NCI-H226 (cell line): ENCODE measurements at regions not wholly inside any gene's neighbourhood (a gene's known extent, or its start where the extent isn't known, plus 50 kb on each side); places are given as distances from the start of the nearest gene placed in this dataset.
"Not testable (repeated sequence)": the region's sequence is repeated elsewhere in the genome, so short reads cannot be mapped to it uniquely, and the experiment has no call there.

ENCODE experiments used
- DNase-seq: peaks from one replicate; pipeline ENCODE4 v3.0.0-alpha.2; 2015

DNA sequence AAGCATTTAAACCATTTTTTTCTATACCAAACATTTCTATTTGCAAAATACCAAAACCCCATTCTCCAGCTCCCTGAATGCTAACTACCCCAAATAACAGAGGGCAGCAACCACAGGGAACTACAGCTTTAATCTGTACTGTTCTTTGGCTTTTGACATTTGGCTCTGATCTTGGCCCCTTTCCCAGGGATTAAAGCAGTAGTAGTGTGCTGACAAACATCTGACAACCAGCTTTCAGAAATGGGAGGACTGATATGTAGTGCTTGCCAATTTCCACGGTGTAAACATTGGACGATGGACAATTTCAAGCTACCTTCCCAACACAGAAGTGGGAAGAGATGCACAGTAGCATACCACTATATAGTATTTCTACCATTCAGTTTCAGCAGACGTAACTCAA lies 88.4 kb upstream of the TEAD1 start:
- DNase-seq, result no peak

DNA sequence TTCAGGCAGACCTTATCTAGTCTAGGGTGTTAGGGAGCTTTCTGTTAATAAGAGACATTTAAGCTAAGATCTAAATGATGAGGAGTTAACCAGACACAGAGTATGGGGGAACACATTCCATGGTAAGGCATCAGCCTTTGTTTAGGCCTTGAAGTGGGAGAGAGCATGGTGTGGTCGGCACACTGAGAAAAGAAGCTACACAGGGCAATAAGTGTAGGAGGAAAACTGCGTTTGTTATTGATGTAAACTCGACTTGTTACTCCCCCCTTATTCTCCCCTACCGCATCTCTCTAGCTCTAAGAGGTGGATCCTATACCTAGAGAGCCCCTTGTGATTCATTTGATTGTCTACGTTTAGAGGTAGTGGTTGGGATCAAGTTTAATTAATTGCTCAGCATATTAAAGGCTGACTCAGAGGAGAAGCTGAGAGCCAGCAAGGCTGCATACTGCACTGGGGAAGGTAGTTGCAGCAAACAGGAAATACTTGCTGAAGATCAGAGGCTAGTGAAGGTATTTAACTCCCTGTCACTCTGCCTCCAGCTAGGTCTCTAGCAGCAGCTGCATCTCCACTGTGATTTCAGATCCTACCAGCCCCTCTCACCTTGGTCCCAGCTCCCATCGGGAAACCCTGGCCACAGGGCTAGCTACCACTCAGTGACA lies 86.8 kb upstream of the TEAD1 start:
- peak; percentile 64 for DNase-seq

DNA sequence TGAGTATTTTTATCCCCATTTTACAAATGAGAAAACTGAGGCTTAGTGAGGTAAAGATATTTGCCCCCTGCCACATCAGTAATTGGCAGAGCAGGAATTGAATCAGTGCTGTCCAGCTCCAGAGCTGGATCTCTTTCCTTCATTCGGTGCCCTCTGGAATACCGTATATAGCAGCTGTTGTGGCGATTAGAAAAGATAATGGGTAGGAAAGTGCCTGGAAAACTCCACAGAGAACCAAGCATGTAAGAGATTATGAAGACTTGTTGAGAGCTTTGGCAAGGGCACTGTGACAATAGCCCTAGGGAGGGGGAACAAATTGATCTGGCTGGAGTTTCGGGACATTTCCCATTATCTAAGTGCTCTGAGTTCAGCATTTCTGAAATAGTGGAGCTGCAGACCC lies 82.5 kb upstream of the TEAD1 start:
- no peak for DNase-seq

DNA sequence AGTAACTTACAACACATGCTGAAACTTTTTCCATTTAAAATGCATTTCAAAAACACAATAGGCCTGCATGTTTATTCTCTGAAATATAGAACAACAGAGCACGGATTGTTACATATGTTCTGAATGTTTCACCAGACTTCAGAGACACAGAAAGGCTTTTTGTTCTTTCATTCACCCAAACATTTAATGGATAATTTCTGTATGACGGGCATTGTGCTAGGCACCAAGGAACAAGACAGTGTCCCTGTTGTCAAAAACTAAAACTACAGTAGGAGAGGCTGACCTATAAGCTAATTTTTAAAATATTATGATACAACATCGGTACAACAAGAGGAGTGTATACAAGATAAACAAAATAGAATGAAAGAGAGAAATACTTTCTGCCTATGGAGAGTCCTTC lies 81.9 kb upstream of the TEAD1 start:
- no peak for DNase-seq

DNA sequence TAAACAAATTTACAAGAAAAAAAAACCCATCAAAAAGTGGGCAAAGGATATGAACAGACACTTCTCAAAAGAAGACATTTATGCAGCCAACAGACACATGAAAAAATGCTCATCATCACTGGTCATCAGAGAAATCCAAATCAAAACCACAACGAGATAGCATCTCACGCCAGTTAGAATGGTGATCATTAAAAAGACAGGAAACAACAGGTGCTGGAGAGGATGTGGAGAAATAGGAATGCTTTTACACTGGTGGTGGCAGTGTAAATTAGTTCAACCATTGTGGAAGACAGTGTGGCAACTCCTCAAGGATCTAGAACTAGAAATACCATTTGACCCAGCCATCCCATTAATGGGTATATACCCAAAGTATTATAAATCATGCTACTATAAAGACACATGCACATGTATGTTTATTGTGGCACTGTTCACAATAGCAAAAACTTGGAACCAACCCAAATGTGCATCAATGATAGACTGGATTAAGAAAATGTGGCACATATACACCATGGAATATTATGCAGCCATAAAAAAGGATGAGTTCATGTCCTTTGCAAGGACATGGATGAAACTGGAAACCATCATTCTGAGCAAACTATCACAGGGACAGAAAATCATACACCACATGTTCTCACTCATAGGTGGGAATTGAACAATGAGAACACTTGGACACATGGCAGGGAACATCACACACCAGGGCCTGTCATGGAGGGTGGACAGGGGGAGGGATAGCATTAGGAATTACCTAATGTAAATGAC lies 79.0 kb upstream of the TEAD1 start:
- DNase-seq, result not testable (repeated sequence)

DNA sequence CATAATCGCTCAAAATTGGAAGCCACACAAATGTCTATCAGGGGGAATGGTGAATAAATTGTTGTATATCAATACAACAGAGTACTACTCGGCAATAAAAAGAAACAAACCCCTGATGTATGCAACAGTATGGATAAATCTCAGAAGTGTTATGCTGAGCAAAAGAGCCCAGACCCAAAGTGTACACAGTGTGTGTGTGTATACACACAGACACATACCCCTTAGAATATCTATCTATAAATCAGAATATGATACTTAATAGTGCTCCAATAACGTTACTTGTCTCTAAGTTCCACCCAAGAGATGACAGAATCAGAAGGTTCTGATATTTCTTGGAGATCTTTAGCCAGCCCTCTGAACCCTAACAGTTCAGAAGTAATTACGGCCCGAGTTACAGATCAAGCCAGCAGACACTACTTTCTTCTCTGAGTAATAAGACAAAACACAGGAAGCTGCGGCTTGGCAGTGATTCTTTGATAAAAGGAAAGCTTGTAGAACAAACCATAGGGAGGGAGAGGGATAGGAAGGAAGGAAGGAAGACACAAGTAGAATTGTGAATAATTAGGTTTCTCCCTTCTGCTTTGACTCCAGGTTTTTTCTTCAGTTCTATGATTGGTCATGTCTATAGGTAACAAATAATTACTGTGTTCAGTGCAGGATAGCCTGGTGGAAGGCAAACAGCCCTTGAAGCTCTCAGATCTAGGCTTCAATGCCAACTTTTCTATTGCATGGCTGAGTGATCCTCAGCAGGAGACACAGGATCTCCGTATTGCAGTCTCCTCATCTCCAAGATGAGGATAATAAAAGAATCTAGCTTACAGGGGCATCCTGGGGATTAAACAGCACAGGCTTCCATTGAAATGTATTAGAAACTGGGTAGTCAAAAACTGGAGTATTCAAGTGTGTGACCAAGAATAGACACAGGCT lies 75.6 kb upstream of the TEAD1 start:
- DNase-seq, result no peak

DNA sequence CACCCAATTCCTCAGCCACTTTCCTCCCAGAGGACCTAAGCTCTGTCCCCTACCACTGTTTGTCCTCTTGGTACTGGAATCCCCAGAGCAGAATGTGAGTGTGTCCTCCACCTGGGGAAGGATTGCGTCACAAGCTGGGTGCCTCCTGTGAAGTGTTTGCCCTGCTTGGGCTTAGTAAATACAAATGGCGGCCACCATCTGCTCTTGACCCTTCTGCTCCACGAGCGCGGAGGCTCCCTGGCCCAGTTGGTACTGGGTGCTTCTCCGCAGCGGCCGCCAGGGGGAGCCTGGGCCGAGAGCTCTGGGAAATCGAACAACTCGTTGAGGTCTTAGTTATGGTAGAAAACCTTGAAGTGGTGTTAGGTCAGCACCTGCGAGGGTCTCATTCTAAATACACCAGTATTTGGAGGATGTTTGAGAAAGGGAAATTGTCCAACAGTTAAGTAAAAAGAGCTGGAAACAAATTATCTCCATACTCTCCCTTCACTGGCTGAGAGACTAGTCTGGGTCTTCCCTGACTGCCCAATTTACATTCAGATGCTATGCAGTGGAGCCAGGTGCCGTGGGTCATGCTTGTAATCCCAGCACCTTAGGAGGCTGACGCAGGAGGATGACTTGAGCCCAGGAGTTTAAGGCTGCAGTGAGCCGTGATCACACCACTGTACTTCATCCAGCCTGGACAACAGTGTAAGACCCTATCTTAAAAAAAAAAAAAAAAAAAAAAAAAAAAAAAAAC lies 74.6 kb upstream of the TEAD1 start:
- no peak for DNase-seq

DNA sequence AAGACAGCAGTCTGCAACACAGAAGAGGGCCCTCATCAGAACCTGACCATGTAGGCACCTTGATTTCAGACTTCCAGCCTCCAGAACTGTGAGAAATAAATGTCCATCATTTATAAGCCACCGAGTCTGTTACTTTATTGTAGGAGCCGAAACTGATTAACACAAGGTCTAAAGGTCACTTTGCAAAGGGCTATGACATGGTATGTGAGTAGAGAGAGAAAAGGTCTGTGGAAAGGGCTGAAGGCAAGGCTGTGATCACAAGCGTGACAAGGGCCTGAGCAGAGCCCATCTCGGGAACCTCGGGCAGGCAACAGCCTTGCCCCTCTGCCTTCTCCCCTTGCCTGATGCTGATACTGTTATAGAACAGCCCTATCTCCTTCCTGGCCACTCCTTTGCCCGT lies 73.4 kb upstream of the TEAD1 start:
- no peak for DNase-seq

DNA sequence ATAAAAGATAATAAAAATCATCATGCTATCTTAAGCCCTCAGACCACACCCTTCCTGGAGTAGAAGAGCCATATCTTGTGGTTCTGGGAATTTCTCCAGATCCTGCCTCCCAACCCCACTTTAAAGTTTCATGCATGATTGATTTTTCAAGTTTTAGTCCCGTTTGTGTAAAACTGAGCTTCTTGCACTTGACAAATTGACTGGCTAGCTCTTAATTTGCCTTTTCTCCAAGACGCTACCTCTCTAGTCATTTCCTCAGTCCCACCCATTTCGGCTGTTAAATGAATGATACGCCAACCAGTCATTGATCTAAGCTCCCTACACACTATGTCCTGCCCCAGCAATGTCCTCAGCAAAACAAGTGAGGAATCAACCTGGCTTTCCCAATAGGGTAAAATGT lies 71.8 kb upstream of the TEAD1 start:
- peak; percentile 62 for DNase-seq

DNA sequence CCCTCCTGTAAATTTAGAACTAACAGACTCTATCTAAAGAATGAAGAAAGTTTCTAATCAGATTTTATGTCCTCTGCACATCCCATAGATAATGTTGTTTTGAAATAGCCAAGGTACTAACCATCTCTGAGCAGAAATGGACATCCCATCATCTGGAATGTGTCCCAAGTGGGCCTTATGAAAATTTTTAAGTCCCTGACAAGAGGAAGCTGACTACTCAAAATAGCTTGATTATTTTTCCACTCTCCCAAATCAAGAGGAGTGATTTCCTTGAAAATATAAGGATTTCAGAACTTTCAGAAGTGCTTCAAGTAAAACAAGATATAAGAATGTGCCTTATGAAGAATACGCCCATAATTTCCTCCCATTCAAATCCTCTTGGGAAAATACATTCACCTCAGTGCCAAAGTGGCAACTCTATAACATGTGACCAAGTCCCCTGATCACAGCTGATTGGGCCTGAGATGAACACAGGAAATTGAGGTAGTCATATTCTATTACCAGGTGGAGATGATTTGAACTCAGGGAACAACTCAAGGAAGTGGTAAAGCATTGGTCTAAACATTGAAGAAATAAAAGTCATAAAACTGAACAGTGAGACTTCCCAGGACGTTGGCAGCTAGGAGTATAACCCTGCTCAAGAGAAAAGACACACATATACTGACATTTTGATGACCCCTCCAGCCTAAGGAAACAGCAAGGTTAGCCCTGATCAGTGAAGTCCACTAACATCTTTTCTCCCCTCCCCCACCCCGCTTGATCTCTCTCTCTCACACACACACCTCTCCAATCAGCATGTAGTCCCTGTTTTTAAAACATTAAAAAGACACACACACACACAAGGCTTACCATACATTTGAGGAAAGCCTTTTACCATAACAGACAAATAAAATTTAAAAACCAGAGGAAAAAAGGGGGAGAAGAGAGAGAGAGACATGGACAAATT lies 70.8 kb upstream of the TEAD1 start:
- no peak for DNase-seq

DNA sequence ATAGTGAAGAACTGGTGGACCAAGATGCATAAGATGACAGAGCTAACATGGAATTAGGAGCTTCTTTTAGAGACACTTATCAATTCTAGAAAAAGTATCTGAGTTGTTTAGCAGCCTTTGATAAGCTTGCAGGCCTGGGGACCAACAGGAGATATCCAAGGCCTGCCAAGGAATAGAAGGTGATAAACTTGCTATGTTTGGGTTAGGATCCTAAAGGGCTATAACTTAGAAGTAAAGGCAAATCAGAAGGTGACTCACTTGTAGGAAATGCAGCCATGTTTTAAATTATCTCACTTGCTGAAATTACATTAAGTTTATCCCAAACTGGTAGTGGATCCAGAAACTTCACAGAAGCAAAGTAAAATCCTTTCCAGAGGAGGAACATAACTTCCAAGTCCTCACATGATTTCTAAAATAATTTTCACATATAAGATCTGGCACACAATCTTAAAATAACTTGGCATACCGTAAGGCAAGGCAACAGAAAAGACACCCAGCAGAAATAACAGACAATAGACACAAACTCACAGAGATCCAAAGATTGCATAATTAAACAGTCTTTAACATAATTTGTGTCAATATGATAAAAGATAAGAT lies 69.6 kb upstream of the TEAD1 start:
- peak; percentile 25 for DNase-seq

DNA sequence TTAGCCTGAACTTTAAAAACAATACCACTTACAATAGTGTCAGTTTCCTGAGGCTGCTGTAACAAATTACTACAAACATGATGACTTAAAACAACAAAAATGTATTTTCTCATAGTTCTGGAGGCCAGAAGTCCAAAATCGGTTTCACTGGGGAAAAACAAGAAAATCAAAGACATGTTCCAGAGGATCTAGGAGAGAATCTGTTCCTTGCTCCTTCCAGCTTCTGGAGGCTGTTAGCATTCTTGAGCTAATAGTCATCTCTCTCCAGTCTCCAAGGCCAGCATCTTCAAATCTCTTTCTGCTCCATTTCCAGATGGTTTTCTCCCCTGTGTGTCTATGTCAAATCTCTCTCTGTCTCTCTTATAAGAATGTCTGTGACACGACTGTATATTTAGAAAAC lies 67.6 kb upstream of the TEAD1 start:
- DNase-seq, result peak; percentile 72

DNA sequence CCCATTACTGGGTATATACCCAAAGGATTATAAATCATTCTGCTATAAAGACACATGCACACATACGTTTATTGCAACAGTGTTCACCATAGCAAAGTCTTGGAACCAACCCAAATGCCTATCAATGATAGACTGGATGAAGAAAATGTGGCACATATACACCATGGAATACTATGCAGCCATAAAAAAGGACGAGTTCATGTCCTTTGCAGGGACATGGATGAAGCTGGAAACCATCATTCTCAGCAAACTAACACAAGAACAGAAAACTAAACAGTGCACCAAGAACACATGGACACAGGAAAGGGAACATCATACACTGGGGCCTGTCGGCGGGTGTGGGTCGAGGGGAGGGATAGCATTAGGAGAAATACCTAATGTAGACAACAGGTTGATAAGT lies 65.5 kb upstream of the TEAD1 start:
- not testable (repeated sequence) for DNase-seq

DNA sequence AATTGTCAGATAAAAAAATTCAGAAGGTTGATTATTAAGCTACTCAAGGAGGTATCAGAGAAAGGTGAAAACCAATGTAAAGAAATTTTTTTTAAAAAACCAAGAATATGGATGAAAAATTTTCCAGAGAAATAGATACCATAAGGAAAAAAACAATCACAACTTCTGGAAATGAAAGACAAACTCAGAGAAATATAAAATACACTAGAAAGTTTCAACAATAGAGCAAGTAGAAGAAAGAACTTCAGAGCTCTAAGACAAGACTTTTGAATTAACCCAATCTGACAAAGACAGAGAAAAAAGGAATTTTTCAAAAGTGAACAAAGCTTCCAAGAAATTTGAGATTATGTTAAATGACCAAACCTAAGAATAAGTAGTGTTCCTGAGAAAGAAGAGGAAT lies 62.9 kb upstream of the TEAD1 start:
- no peak for DNase-seq

DNA sequence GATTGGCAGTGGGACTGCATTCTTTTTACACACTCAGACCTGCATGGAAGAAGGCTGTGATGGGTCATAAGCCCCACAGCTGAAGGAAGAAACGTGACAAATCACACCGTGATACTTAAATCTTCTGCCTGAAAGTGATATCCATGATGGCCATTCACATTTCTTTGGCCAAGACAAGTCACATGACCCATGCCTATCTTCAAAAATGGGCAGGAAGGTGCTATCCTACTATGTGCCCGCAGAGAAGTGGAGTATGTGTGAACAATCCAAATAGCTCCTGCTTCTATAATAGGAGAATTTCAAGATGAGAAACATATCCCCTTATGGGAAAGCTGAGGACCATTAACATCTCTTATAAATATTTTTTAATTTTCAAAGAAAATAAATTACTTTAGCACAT lies 56.6 kb upstream of the TEAD1 start:
- no peak for DNase-seq

DNA sequence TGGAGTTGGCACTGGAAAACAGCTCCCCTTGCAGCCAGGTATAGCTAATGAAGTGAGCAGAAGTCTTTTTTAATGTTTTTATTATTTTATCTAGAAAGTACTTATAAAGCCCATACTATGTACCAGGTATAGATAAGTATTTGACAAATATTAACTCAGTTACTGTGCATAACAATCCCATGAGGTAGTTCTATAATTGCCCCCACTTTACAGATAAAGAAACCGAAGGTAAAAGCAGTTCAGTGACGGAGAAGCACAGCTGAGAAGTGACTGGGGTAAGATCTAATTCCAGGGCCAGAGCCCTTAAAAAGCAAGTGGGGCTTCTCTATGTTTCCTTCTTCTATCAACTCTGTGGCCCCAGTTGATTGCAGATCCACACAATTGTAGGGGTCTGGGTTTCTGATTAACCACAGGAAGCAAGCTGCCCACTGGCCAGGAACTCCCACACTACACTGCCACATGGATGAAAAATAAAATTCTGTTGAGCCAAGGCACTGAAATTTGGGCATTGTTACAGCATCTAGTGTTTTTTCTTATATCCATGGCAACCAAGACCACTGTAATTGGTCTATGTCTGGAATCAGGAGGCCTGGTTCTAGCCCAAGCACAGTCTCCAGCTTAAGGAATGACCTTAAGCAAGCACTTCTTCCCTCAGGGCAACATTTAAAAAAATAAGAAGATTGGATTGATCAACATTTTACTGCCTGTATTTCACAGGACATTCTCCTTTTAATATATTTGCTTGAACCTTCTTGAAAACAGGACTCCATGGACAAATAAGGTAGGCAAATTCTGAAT lies 55.3 kb upstream of the TEAD1 start:
- peak; percentile 28 for DNase-seq

DNA sequence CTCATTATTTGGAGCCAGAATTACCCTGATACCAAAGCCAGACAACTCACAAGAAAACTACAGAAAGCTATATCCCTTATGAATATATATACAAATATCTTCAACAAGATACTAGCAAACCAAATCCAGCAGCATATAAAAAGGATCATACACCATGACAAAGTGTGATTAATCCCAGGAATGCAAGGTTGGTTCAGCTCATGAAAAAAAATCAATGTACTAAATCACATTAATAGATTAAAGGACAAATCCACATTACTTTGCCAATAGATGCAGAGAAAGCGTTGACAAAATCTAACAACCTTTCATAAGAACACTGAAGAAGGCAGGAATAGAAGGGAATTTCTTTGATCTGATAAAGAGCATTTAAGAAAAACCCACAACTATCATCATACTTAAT lies 50.4 kb upstream of the TEAD1 start:
- DNase-seq, result no peak
